ENCODE measurements at regions not wholly inside any gene's neighbourhood (a gene's known extent, or its start where the extent isn't known, plus 50 kb on each side); places are given as distances from the start of the nearest gene placed in this dataset.

DNA sequence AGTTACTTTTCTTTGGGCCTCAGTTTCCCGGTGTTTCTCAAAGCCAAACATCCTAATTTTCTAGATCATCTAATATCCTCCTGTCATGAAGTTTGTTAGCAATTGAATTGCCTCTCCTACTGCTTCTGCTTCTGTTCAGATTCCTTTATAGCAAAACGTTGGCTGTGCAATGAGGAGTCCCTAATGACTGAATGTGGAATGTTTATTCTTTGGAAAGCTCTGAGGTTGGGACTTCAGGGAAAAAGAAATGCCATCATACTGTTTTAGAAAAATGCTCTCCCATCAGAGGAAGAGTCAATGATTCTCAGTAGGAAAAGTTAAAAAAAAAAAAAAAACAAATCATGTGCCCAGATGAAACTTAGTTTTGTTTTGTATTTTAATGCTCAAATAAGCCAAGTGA lies 268.7 kb upstream of the PAPPA start:
- TF ChIP-seq, protein P1, sequence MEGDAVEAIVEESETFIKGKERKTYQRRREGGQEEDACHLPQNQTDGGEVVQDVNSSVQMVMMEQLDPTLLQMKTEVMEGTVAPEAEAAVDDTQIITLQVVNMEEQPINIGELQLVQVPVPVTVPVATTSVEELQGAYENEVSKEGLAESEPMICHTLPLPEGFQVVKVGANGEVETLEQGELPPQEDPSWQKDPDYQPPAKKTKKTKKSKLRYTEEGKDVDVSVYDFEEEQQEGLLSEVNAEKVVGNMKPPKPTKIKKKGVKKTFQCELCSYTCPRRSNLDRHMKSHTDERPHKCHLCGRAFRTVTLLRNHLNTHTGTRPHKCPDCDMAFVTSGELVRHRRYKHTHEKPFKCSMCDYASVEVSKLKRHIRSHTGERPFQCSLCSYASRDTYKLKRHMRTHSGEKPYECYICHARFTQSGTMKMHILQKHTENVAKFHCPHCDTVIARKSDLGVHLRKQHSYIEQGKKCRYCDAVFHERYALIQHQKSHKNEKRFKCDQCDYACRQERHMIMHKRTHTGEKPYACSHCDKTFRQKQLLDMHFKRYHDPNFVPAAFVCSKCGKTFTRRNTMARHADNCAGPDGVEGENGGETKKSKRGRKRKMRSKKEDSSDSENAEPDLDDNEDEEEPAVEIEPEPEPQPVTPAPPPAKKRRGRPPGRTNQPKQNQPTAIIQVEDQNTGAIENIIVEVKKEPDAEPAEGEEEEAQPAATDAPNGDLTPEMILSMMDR (IDR thresholded peaks at IDR 0.05; ENCODE audit: low read length) = no peak
- TF ChIP-seq EZH2 (optimal IDR thresholded peaks at IDR 0.05; ENCODE audit: low read depth, low read length) = no peak
- no peak for TF ChIP-seq EZH2phosphoT487 (IDR thresholded peaks at IDR 0.05; ENCODE audit: low read length)
